GM12892 (cell line): ENCODE measurements at regions not wholly inside any gene's neighbourhood (a gene's known extent, or its start where the extent isn't known, plus 50 kb on each side); places are given as distances from the start of the nearest gene placed in this dataset.

Experiments used
- POLR2A ChIP-seq: IDR thresholded peaks from 2 replicates; pipeline ENCODE4 v1.6.1; 2011; ENCODE audit warnings: low read depth, low read length, control low read depth
- POLR2AphosphoS5 ChIP-seq: IDR thresholded peaks from 2 replicates; pipeline ENCODE4 v1.6.1; 2011; ENCODE audit warnings: low read depth, low read length, control low read depth

DNA sequence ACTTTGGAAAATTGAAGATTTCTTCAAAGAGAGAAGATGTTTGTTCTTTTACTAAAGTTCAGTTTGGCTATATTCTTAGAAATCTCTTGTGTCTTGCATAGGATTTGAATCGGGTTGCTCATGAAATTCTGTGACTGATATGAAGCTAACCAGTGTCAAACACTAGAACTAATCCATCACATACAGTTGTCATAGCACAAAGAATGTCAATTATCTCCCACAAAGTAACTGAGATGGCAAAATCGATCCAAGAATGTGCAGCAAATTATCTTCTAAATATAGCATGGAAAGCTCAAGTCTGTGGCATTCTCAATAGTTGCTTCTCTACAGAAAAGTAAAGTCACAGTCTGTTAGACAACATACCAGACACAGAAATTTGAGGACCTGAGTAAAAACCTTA is 768.1 kb upstream of the LRRN3 start:
- TF ChIP-seq POLR2A (no peak), POLR2AphosphoS5 (no peak)
